Middle frontal gyrus (tissue), 1 donor: ENCODE measurements at regions not wholly inside any gene's neighbourhood (a gene's known extent, or its start where the extent isn't known, plus 50 kb on each side); places are given as distances from the start of the nearest gene placed in this dataset.
"Not testable (repeated sequence)": the region's sequence is repeated elsewhere in the genome, so short reads cannot be mapped to it uniquely, and the experiment has no call there.

Experiments
- DNase-seq: peaks from one replicate; pipeline ENCODE4 v3.0.0-alpha.2; 2015; ENCODE audit warnings: low spot score; ENCODE audit errors: extremely low spot score

DNA sequence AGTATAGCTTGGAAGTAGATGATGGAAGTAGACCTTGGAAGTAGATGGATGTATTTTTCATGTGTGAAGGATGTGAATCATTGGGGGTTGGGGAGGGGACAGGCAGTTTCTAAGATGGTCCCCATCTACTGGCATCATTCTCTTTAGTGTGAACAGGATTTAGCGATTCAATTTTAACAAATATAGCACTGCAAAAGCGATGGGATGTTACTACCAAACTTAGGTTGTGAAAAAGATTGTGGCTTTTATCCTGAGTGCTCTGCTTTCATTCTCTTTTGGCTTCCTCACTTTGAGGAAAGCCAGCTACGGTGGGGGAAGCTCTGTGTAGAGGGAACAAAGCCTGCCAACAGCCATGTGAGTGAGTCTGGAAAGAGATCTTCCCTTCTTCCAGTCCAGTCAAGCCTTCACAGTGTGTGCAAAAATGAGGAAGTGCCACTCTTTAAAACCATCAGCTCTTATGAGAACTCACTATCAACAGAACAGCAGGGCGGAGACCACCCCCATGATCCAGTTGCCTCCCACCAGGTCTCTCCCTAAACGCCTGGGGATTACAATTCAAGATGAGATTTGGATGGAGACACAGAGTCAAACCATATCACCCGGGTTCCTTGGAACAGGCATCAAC, 441.4 kb downstream of the SH3GL2 start:
- DNase-seq = no peak

DNA sequence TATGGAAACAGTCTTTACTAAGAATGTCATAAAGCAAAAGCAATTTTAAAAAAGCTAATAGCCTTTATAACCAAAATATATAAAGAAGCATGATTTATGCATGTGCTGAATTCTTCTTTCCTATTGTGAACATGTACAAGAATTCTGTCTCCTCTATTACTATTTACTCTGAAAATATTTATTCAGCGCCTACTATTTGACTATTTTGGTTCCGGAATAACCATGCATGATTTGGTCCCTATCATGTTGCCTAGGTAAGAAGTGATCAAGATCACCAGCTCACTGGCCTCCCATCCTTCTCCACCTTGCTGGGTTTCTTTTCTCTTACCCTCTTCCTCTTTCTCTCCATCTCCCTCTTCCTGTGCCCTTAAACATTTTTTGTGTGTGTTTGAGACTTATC, 443.8 kb downstream of the SH3GL2 start:
- DNase-seq = no peak

DNA sequence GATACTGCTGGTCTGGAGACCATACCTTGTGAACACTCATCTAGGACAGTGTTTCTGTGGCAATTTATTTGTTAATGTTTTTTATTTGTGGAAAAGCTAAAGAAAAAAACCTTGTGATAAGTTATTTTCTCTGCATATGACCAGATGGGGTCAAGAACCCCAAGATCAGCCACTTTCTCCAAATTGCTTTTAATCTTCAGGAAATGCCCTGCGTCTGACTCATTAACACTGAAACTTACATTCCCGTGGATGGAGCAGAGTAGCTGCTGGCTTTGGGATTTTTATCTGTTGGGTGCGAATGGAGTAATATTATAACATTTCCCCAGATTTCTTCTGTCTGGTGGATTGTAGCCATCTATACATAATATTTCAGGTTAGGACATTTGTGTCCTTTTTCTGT, 444.5 kb downstream of the SH3GL2 start:
- DNase-seq = no peak

DNA sequence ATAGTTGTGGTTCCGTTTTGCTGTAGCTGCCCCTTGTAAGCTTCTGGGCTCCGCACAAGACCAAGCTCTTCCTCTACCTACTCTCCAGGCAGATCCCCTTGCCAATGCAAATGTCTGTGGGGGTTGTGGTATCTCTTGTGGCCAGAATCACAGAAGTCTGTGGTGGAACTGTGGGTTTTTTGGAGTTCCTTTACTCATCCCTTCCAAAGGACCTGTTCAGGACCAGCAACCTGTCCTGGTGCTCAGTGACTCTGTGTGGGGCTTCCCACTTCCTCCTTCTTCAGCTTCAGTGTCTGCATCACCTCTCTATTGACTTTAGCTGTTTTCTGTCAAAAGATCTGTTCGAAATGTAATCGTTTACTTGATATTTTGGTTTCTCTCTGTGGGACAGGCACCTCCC, 441.3 kb upstream of the ADAMTSL1 start:
- no peak for DNase-seq

DNA sequence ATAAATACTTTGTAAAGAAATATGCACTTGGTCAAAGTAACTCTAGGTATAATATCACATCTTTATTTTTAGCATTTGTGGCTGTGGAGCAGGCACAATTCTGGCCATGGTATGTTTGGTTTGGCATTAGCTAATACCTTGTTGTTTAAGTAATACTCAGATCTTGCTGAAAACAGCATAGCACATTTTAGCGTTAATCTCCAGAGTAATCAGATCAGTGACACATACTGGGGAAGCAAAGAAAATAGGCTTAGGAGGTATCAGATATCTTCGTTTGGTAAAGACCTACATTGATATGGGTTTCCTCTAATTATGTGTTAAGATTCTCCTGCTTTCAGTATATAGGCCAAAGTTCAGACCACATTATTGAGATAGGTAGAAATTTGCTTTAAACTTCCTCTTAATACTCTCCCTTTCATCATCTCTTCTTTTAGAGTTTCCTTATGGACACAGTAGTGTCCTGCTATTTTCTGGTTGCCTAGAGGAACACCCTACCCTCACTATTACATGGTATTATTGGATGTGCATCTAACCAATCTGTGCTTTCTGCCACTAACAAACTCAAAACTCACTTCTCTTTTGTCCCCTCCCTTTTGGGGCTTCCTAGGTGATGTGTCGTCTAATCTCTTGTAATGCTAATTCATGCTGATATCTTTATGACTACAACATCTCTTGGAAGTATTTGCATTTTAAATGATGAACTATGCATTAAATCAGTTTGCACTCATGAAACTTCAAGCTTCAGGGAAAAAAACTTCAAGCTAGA, 437.3 kb upstream of the ADAMTSL1 start:
- no peak for DNase-seq

DNA sequence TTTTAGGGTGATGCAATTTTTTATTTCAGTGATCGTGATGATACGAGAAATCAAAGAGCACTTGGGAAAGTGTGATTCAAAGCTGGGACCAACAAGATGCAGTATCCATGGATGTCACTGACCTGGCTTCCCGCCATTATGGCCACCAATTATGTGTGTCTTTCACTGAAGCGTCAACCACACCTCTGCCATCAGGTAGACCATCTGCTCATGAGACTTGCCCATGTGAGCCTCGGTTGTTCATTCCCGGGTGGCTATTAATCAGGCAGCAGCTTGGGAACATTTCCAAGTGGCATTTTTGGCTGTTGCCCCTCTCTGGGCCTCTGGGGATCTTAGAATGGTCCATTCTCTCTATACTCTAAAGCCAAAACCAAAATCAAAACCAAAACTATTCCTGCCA, 436.0 kb upstream of the ADAMTSL1 start:
- no peak for DNase-seq

DNA sequence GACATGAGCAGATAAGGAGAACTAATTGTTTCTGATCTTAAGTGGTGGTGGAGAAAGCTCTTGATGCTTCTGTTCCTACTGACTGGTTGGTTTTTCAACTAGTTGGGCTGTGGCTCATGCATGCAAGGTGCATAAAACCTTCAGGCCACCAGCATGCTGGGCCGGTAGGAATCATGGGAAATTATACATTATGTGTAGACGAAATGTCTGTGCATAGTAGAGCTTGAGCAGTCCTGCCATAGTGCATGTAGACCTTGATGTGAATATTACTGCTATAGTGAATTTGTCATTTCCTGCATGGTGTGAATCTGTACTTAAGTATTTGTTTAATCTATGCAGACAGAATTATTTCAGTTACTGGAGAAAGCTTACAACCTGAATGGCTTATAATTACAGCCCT, 433.6 kb upstream of the ADAMTSL1 start:
- DNase-seq = no peak

DNA sequence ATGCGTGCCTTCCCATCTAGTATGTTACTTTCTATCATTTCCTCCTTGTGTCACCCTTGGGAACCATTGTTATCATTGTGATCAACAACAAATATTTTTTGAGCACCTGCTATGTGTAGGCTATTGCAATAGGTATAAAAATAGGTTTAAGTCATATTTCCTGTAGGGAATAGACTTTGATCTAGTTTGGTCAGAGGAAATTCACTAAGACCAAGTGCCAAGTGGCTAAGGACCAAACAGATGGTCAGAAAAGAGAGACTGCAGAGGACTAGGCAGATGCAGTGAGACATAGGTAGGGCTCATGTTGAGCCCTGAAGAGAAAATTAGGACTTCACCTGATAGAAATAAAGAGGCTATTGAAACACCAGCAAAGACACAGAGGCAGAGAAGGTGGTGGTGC, 430.0 kb upstream of the ADAMTSL1 start:
- no peak for DNase-seq

DNA sequence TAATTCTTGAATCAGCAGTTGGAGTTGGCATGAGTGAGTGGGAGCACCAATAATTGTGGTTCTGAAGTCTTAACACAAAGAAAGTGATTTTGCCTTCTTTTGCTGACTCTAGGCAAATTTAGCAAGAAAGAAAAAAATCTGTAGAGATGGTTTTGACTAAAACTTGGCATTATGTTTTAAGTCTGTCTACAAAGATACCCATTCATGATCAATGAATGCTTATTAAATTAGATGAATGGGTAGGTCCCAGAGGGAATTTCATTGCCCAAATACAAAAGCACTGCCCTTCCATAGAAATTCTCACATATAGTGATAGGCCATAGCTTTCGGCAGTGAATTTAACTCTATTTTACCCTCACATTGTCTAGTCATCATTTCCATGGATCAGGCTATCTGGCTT, 428.6 kb upstream of the ADAMTSL1 start:
- no peak for DNase-seq

DNA sequence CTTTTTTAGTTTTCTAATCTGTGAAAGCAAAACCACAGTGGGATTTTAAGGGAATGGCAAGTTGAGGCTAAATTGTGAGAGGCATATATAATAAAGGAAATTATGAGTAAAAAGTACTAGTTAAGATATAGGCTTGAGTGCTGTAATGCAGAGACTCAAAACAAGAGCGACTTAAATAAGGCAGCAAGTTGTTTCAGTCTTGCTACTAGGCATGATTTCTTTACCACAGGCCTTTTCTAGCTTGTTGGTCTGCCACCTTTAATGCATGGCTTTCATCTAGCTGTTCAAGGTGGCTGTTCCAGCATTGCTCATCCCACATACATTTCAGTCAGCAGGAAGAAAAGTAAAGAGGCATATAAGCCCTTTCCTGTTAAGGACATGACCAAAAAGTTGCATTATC, 427.9 kb upstream of the ADAMTSL1 start:
- DNase-seq = no peak

DNA sequence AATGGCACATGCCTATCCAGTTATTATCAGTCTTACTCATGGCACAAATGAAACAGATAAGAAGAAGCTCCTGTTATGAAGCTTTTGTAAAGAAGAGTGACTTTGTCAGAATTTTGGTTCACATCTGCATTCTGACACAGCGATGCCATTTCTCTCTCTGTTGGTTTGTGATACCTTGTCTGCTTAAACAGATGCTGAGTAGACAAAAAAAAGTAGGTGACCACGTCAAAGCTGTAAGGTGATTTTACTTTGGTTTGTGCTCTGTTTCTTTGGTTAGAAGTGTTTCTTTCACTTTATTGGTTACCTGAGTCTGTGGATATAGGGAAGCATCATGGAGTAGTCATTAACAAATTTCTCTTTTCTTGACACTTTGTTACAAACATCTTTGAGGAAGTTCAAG, 422.3 kb upstream of the ADAMTSL1 start:
- DNase-seq = no peak

DNA sequence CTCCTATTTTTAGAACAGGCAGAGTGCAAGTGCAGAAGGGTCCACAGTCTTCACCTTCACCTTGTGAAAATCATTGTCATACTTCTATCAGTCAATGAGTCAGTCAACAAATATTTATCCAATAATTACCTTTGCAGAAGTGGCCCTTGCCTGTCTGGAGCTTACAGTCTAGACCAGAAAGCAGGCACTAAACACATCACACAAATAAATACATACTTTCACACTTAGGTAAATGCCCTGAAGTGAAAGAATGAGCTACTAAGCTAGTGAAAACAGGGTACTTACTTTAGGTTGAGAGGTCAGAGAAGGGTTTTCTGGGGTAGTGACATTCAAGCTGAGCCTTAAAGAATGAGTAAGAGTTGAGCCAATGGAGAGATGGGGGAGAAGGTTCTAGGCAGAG, 421.9 kb upstream of the ADAMTSL1 start:
- no peak for DNase-seq

DNA sequence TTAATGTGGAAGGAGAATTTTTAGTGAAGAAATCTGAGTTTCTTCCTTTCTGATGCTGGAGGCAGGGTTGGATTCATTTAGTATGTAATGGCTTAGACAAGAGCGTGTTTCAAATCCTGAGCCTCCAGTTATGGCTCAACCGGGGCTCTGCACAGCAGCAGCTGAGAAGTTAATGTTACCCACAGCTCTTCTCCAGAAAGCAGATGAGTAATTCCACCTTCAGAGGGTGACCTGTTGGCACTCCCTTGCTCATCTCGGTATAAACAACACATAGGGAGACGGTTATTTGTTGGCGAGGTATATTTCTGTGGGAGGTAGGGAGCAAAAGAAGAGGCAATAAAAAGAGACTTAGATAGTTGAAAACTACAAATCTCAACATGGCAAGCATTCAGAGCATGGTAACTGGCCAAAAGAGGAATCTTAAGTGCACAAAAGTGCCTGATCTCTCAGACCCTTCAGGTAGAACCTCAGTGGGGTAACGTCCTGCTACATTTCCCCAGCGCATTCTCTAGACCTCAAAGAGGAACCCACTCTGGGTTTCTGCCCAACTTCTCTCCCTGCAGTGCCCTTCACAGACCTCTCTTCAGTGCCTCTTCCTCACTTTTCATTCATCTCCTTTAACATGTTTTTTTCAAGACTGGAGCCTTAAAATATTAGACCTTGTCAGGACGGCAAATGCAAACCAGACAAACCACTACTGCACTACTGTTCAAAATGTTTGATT, 417.5 kb upstream of the ADAMTSL1 start:
- no peak for DNase-seq

DNA sequence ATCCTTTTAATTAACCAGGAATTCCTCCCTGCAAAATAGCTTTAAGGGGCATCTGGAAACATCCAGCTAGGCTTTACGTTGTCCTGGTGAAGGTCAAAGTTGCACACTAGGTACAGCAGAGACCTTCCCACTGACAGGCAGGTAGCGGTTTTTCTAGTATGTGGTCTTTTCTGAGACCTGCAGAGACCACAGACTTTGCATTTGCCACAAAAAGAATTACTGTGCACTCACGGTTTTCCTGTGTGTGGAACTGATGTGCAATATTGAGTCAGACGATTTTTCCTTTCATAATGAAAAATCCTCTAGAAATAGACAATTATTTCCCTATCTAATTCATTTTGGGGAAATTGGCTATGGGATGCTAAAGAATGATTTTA, 417.0 kb upstream of the ADAMTSL1 start:
- DNase-seq = no peak

DNA sequence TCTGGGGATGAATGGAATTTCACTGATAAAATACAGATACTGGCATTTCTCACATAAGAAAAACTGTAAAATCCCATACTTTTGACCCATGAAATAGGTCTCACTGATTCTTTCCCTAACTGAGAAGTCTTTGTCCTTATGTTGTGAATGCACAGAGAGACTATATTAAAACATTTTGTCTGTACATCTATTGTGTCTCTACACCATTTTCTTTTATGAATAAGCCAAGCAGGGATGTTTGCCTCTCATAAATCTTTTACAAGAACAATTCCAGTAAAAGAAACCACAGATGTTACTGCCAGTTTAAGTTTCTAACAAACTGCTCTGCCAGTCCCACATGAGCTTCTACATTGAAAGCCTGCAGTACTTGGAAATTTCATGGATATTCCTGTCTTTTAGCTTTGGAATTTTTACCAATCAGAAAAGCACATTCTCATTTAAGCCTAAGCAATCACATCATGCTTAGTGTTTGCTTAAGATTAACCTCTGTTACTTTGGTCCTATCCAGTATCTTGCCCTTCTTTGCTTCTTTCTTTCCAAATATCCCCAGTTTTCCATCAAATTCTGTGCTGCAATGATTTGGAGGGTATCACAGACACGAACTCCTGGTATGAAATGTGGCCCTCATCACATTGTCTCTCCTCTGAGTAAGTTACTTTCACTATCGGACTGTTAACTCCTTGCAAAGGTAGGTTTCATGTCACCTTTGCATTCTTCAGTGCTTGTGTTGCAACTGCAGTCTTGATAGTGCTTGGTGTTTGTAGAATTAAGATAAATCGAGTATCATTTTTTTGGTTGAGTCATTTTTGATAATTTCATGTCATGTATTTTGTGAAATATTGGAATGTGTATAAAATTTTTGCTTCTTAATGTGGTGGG, 415.1 kb upstream of the ADAMTSL1 start:
- no peak for DNase-seq

DNA sequence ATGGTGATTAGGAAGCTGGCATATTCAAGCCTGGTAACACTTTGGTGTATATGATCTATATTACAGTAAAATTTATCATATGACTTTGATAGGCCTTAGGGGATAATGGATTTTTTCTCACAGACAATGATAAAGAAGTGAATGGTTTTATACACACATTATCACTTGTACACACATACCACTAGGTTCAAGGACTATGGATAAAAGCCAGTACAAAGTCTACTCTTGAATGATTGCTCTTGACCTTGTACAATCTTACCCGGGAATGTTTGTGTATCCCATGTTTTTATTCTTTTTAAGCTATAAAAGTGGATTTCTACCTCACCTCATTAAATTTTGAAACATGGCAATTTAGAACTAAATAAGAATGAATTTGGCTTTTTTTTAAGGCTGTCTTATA, 414.5 kb upstream of the ADAMTSL1 start:
- DNase-seq = no peak

DNA sequence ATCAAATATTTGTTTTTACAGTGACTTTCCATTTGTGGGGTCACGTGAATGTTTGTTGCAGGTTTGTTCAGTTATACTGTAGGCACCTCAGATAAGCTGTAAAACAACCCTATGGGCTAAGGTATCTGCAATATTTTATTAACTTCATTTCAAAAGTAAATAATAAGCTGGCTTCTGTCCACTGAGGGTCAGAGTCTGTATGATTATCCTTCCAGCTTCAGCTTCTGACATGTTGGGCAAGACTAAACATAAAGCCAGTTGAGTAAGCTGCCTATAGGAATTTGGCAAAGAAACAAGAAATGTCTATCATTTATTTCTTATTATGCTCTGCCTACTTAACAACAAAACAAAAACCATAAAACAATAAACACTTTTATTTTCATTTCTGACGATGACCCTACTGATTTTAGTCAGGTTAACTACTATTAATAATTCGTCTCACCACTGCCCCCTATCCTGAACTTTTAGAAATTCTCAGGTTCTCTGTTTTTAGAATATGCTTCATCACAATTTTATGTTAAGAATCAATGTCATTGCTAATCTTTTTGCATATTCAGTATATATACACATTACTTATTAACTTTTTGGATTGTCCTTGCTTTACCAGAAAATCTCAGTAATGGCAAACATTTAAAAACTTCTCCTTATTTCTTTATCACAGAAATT, 413.6 kb upstream of the ADAMTSL1 start:
- no peak for DNase-seq

DNA sequence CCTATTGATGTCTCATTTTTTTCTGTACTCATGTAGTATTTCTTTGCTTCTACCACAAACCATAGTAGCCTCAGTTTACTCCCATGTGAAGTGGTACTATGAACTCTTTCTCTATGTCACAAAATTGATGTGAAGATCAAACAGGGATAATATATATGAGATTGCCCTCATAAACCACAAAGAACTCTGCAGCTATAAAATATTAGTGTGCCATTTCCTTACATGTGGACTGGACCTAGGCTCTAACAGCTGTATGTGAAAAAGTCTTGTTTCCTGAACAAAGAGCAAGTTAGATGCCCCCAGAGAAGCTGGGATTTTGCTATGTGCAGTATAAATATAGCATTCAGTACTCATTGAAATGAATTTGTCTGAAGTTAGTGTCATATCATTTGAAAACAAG, 412.6 kb upstream of the ADAMTSL1 start:
- no peak for DNase-seq

DNA sequence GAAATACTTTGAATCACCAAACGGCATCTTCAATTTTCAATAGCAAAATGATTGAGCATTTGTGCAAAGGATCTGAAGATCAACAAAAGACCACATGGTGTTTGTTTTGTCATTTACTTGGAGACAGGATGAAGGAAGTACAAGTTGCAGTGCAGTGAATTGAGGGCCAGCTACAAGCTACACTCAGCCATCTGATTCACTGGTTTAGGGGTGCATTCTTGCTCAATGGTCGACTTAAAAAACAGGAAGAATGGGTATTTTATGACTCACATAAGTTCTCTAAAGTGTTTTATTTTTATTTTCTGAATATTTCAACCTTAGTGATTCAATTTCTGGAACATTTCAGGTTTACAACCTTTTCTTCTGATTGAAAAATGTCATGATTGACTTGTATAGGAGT, 412.1 kb upstream of the ADAMTSL1 start:
- no peak for DNase-seq

DNA sequence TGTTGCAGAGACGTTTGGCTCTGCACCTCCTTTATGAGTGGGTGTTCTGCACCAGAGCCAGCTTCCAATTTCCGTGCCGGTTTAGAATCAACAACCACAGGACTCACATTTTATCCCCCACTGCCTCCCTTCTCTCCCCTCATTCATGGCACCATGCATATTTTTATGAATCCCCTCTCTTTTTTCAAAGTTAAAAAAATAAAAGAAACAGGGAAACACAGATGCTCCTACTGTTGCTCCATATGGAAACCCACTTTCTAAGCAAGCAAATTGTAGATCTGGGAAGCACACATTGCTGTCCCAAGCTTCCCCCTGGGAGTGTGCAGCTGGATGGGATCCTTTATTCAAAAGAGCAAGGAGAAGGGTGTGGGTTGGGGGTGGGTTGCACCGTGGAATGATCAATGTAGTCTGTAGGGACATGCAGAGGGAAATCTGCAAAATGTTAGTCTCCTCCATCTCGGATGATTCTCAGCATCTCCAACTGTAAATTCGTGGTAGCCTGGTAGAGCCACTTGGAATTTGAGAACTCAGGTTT, 410.0 kb upstream of the ADAMTSL1 start:
- DNase-seq = no peak

DNA sequence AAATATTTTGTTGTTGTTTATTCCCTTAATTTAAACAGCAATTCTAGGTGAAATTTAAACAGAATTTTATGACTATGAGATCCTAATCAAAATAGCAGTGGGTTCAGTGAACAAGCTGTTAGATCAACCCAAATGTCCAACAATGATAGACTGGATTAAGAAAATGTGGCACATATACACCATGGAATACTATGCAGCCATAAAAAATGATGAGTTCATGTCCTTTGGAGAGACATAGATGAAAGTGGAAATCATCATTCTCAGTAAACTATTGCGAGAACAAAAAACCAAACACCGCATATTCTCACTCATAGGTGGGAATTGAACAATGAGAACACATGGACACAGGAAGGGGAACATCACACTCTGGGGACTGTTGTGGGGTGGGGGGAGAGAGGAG, 407.3 kb upstream of the ADAMTSL1 start:
- DNase-seq = not testable (repeated sequence)
